SJSA1 (cell line): ENCODE measurements at regions not wholly inside any gene's neighbourhood (a gene's known extent, or its start where the extent isn't known, plus 50 kb on each side); places are given as distances from the start of the nearest gene placed in this dataset.
"Not testable (repeated sequence)": the region's sequence is repeated elsewhere in the genome, so short reads cannot be mapped to it uniquely, and the experiment has no call there.

Experiments
- DNase-seq, 2 experiments: peaks; one replicate each; pipeline ENCODE4 v3.0.0-alpha.2; 2015 to 2020; ENCODE audit warnings: low spot score in 2 of 2, low read depth in 1 of 2
- H3K27ac ChIP-seq: fragments of 250-450 bp; sonication (Bioruptor Pico); 2 replicates; pipeline ENCODE4 v1.5.1; 2020; ENCODE audit warnings: mild to moderate bottlenecking, moderate library complexity
- H3K27me3 ChIP-seq: fragments of 250-450 bp; sonication (Bioruptor Pico); replicated peaks from 2 replicates; pipeline ENCODE4 v1.5.1; 2020; ENCODE audit warnings: mild to moderate bottlenecking, moderate library complexity
- H3K36me3 ChIP-seq: fragments of 250-450 bp; sonication (Bioruptor Pico); 2 replicates; pipeline ENCODE4 v1.5.1; 2020; ENCODE audit warnings: mild to moderate bottlenecking
- H3K4me1 ChIP-seq: fragments of 250-450 bp; sonication (Bioruptor Pico); replicated peaks from 2 replicates; pipeline ENCODE4 v1.6.1; 2021; ENCODE audit warnings: mild to moderate bottlenecking
- H3K4me3 ChIP-seq: fragments of 250-450 bp; sonication (Bioruptor Pico); 2 replicates; pipeline ENCODE4 v1.5.1; 2020; ENCODE audit warnings: mild to moderate bottlenecking
- H3K9me3 ChIP-seq: fragments of 250-450 bp; sonication (Bioruptor Pico); replicated peaks from 2 replicates; pipeline ENCODE4 v1.5.1; 2020; ENCODE audit warnings: mild to moderate bottlenecking

GRCh38 chr4:131499141-131499873 is 1649.8 kb upstream of the PCDH10 start:
- Histone ChIP-seq H3K27ac (no peak overlapping the region), H3K9me3 (0 out of 2 replicates have a peak, but pooled peaks cover 6% of the 10 kb centered on the region), H3K4me1 (no peaks in the 10 kb centered on the region), H3K36me3 (no peaks in the 10 kb centered on the region), H3K4me3 (no peak overlapping the region), H3K27me3 (no peaks in the 10 kb centered on the region)
- no peak for DNase-seq

- Histone ChIP-seq H3K4me3 (no peak overlapping the region), H3K9me3 (peaks cover 4% of the 10 kb centered on the region; the same call in 1 of the 2 replicates), H3K4me1 (no peaks in the 10 kb centered on the region), H3K36me3 (no peaks in the 10 kb centered on the region), H3K27me3 (no peaks in the 10 kb centered on the region), H3K27ac (no peak overlapping the region)
- DNase-seq: no peak
These were observed 1639.6 kb upstream of the PCDH10 start for GRCh38 chr4:131509521-131509920.

- H3K4me3 ChIP-seq: no peak overlapping the region
- H3K9me3 ChIP-seq: no peaks in the 10 kb centered on the region; the same call in 1 of the 2 replicates
- no peaks in the 10 kb centered on the region for H3K36me3 ChIP-seq
- H3K27me3 ChIP-seq: no peaks in the 10 kb centered on the region
- H3K4me1 ChIP-seq: no peaks in the 10 kb centered on the region
- H3K27ac ChIP-seq: no peak overlapping the region
- no peak for DNase-seq
These were observed 1622.4 kb upstream of the PCDH10 start for GRCh38 chr4:131526686-131527085.

- H3K4me3 ChIP-seq: no peak overlapping the region
- H3K9me3 ChIP-seq: no peaks in the 10 kb centered on the region; the same call in 1 of the 2 replicates
- no peaks in the 10 kb centered on the region for H3K27me3 ChIP-seq
- no peaks in the 10 kb centered on the region for H3K36me3 ChIP-seq
- no peak overlapping the region for H3K27ac ChIP-seq
- no peak for DNase-seq
- H3K4me1 ChIP-seq: no peaks in the 10 kb centered on the region
These were observed 1618.0 kb upstream of the PCDH10 start for GRCh38 chr4:131531087-131531486.

DNA sequence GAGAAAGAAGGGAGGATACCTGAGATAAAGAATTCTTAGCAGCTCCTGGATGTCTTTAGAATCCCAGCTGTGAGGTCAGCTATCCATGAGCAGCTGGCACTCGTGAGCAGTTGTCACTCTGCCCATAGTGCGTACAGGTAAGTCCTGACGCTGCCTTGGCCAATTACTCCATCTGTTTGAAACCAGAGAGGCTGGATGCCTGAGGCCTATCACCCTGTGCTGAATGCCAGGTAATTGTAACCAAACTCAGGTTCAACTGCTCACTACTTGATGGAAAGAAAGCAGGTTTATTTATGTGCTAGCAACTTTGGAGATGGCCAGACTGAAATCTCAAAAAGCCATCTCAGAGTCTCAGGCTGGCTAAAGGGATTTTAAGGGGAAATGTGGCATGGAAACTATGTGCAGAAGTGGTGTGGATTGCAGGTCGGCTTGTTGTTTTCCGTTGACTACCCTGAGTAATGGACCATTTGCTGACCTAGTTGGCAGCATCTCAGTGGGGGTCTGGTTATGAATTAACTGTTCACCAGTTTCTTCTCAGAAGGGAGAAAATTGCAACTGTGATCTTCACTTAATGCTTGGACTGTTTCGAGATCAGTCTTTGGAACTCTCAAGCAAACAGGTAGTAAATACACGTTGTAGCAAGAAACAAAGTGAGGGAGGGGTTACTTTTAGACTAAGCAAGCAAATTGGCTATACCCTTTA is 1614.0 kb upstream of the PCDH10 start:
- Histone ChIP-seq H3K9me3 (no peaks in the 10 kb centered on the region; the same call in 1 of the 2 replicates), H3K27ac (no peak overlapping the region), H3K4me1 (no peaks in the 10 kb centered on the region), H3K36me3 (no peaks in the 10 kb centered on the region), H3K27me3 (no peaks in the 10 kb centered on the region), H3K4me3 (no peak overlapping the region)
- no peak for DNase-seq

GRCh38 chr4:131540256-131540655 is 1608.8 kb upstream of the PCDH10 start:
- no peak overlapping the region for H3K27ac ChIP-seq
- H3K36me3 ChIP-seq: no peaks in the 10 kb centered on the region
- no peaks in the 10 kb centered on the region for H3K27me3 ChIP-seq
- H3K4me3 ChIP-seq: no peak overlapping the region
- no peaks in the 10 kb centered on the region for H3K9me3 ChIP-seq
- H3K4me1 ChIP-seq: no peaks in the 10 kb centered on the region
- DNase-seq: no peak

DNA sequence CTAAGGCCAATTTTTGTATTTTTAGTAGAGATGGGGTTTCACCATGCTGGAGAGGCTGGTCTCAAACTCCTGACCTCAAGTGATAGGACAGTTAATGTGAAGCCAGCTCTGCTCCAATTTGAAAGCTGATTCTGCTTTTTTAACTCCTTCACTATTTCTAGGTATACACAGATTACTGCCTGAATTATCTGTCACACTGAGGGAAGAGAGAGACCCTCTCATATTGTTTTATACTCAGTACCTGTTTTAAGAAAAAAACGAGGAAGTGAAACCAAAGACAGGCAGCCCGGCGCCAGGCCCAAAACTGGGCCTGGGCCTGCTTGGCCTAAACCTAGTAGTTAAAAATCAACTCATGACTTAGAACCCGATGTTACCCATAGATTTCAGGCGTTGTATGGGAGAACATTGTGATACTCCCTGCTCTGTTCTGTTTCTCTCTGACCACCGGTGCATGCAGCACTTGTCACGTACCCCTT is 1601.5 kb upstream of the PCDH10 start:
- H3K36me3 ChIP-seq: no peaks in the 10 kb centered on the region
- no peak overlapping the region for H3K27ac ChIP-seq
- DNase-seq: no peak

DNA sequence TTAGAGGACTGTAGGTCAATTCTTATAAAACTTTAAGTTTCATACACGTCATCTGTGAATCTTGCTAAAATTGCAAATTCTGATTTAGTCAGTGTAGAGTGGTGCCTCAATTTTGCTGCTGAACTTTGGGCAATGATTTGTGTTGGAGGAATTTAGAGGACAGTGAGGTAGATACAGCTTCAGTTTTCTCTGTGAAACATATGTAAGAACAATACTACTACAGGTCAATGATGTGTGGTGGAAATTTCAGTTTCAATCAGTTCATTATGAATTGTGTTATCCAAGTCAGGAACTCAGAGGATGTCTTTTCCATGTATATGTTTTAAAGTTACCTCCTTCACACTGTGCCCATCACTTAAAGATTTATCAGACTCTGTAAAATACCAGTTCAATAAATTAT is 1597.8 kb upstream of the PCDH10 start:
- H3K9me3 ChIP-seq: no peaks in the 10 kb centered on the region
- DNase-seq: no peak
- H3K4me3 ChIP-seq: no peak overlapping the region
- H3K4me1 ChIP-seq: no peaks in the 10 kb centered on the region
- H3K27me3 ChIP-seq: no peaks in the 10 kb centered on the region
- H3K36me3 ChIP-seq: no peaks in the 10 kb centered on the region
- H3K27ac ChIP-seq: no peak overlapping the region

More for the DNA sequence above, 1601.5 kb upstream of the PCDH10 start:
- no peaks in the 10 kb centered on the region for H3K9me3 ChIP-seq
- H3K4me1 ChIP-seq: no peaks in the 10 kb centered on the region
- no peak overlapping the region for H3K4me3 ChIP-seq
- H3K27me3 ChIP-seq: no peaks in the 10 kb centered on the region

DNA sequence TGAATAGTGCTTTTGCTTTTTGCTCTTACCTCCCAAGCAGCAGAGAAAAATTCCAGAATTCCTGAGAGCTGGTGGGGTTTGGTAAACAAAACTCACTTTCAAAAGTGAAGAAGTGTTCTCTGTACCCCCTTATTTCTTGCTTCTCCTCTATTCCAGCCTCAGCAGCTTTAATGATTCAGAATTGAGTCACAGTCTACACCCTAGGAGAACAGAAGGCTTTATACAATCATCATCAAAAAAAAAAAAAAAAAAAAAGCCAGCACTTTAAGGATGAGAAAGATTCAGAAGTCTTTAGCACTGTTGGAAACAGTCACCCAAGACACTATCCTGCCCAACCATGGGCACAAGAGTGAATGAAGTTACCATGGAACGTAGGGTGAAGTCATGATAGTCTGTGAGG is 1583.1 kb upstream of the PCDH10 start:
- Histone ChIP-seq H3K27me3 (no peaks in the 10 kb centered on the region), H3K27ac (no peak overlapping the region), H3K36me3 (no peaks in the 10 kb centered on the region), H3K4me3 (no peak overlapping the region), H3K9me3 (no peaks in the 10 kb centered on the region; the same call in 1 of the 2 replicates), H3K4me1 (no peaks in the 10 kb centered on the region)
- no peak for DNase-seq

GRCh38 chr4:131584587-131584986 is 1564.5 kb upstream of the PCDH10 start:
- no peaks in the 10 kb centered on the region; the same call in 1 of the 2 replicates for H3K9me3 ChIP-seq
- H3K27me3 ChIP-seq: no peaks in the 10 kb centered on the region
- no peaks in the 10 kb centered on the region for H3K4me1 ChIP-seq
- no peaks in the 10 kb centered on the region for H3K36me3 ChIP-seq
- no peak for DNase-seq
- H3K27ac ChIP-seq: no peak overlapping the region
- H3K4me3 ChIP-seq: no peak overlapping the region

DNA sequence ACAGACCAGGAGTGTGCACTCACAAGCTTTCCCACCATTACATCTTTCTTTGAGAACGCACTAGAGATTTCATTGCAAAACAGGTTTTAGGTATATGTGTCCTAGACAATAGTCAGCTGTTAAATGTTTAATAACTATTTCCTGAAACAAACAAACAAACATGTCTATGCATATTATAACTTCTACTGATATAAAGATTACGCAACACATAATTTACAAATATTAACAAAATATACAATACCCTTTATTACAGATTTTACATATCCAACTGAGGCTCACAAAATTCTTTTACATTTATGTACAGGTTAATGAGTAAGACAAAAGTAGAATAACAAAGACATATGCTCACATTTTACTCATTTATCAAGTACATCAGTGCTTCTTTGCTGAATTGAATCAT is 1554.0 kb upstream of the PCDH10 start:
- H3K27me3 ChIP-seq: no peaks in the 10 kb centered on the region
- no peaks in the 10 kb centered on the region for H3K4me1 ChIP-seq
- no peaks in the 10 kb centered on the region for H3K9me3 ChIP-seq
- no peak for DNase-seq
- no peaks in the 10 kb centered on the region for H3K36me3 ChIP-seq
- H3K27ac ChIP-seq: no peak overlapping the region
- no peak overlapping the region for H3K4me3 ChIP-seq

GRCh38 chr4:131603705-131604104 is 1545.4 kb upstream of the PCDH10 start:
- Histone ChIP-seq H3K4me3 (no peak overlapping the region), H3K27me3 (no peaks in the 10 kb centered on the region), H3K36me3 (no peaks in the 10 kb centered on the region), H3K27ac (no peak overlapping the region), H3K9me3 (no peaks in the 10 kb centered on the region), H3K4me1 (no peaks in the 10 kb centered on the region)
- DNase-seq: no peak

- DNase-seq: no peak
- Histone ChIP-seq H3K9me3 (no peaks in the 10 kb centered on the region), H3K4me1 (no peaks in the 10 kb centered on the region), H3K27me3 (no peaks in the 10 kb centered on the region), H3K4me3 (no peak overlapping the region), H3K36me3 (no peaks in the 10 kb centered on the region), H3K27ac (no peak overlapping the region)
These were observed 1540.1 kb upstream of the PCDH10 start for GRCh38 chr4:131609039-131609438.

DNA sequence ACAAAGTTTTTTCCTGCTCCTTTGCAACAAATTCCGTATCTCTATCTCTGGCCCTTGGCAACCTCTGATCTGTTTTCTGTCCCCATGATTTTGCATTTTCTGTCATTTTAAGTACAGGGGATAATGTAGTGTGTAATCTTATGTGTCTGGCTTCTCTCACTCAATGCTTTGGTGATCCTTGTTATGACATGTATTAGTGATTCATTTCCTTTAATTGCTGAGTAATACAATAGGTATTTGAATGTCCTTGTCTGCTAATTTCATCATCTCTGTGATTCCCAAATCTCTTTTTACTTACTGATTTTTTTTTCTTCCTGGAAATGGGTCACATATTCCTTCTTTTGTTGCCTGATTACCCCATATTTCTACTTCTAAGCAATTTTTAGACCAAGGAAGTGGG is 1538.6 kb upstream of the PCDH10 start:
- not testable (repeated sequence) for H3K4me1 ChIP-seq, H3K9me3 ChIP-seq, H3K27me3 ChIP-seq, DNase-seq, H3K4me3 ChIP-seq, H3K36me3 ChIP-seq, H3K27ac ChIP-seq
